BLaER1 treated with 17β-estradiol and CSF1 and Interleukin-3, amounts not matched to agents 10 nM and 100 nM (cell line): ENCODE measurements at regions not wholly inside any gene's neighbourhood (a gene's known extent, or its start where the extent isn't known, plus 50 kb on each side); places are given as distances from the start of the nearest gene placed in this dataset.

ENCODE experiments used
- H3K27ac ChIP-seq, 11 experiments: shearing (Covaris generic); formaldehyde crosslinking; 2 replicates each; pipeline ENCODE4 v1.8.1; 2022
- H3K27me3 ChIP-seq, 11 experiments: shearing (Covaris generic); formaldehyde crosslinking; 2 replicates each; pipeline ENCODE4 v1.8.1; 2022
- H3K36me3 ChIP-seq, 11 experiments: shearing (Covaris generic); formaldehyde crosslinking; 2 replicates each; pipeline ENCODE4 v1.8.1; 2022
- H3K4me1 ChIP-seq, 10 experiments: shearing (Covaris generic); formaldehyde crosslinking; 2 replicates each; pipeline ENCODE4 v1.8.1; 2022
- H3K4me2 ChIP-seq, 11 experiments: shearing (Covaris generic); formaldehyde crosslinking; 2 replicates each; pipeline ENCODE4 v1.8.1; 2022
- H3K4me3 ChIP-seq, 10 experiments: shearing (Covaris generic); formaldehyde crosslinking; 2 replicates each; pipeline ENCODE4 v1.8.1; 2022
- H3K9ac ChIP-seq, 11 experiments: shearing (Covaris generic); formaldehyde crosslinking; 2 replicates each; pipeline ENCODE4 v1.8.1; 2022
- H3K9me3 ChIP-seq, 11 experiments: shearing (Covaris generic); formaldehyde crosslinking; replicated peaks in 1 of 11; 2 replicates each; pipeline ENCODE4 v1.8.1; 2022
- H4K20me1 ChIP-seq, 11 experiments: shearing (Covaris generic); formaldehyde crosslinking; 2 replicates each; pipeline ENCODE4 v1.8.1; 2022
- Cebpa-rat ChIP-seq, 11 experiments: shearing (Covaris generic); IDR thresholded peaks; 2 replicates each; pipeline ENCODE4 v1.8.1; 2022

- H3K36me3 ChIP-seq: no peaks in the 10 kb centered on the region
- no peaks in the 10 kb centered on the region for H3K4me1 ChIP-seq
- no peak for TF ChIP-seq Cebpa-rat (IDR thresholded peaks at IDR 0.05)
- peaks cover 0 to 9% (median 0%) of the 10 kb centered on the region in 11 experiments; a peak in 2 of 22 replicates for H3K9me3 ChIP-seq
- H3K4me2 ChIP-seq: no peak overlapping the region
- no peak overlapping the region for H3K9ac ChIP-seq
- H3K27ac ChIP-seq: no peak overlapping the region
- no peaks in the 10 kb centered on the region for H4K20me1 ChIP-seq
- H3K4me3 ChIP-seq: no peak overlapping the region
- H3K27me3 ChIP-seq: no peaks in the 10 kb centered on the region
These were observed 933.9 kb downstream of the ADGRL3 start for GRCh38 chr4:62133977-62134376.

GRCh38 chr4:62133101-62133897, 933.2 kb downstream of the ADGRL3 start:
- Histone ChIP-seq H4K20me1 (no peaks in the 10 kb centered on the region), H3K4me2 (no peak overlapping the region), H3K27me3 (no peaks in the 10 kb centered on the region), H3K9me3 (peaks cover 0 to 9% (median 0%) of the 10 kb centered on the region in 11 experiments; a peak in 2 of 22 replicates), H3K9ac (no peak overlapping the region), H3K4me1 (no peaks in the 10 kb centered on the region), H3K27ac (no peak overlapping the region), H3K4me3 (no peak overlapping the region), H3K36me3 (no peaks in the 10 kb centered on the region)
- no peak for TF ChIP-seq Cebpa-rat (IDR thresholded peaks at IDR 0.05)

GRCh38 chr4:62131049-62131448, 930.9 kb downstream of the ADGRL3 start:
- Histone ChIP-seq H3K27me3 (no peaks in the 10 kb centered on the region), H3K27ac (no peak overlapping the region), H3K9me3 (peaks cover 0 to 9% (median 0%) of the 10 kb centered on the region in 11 experiments; a peak in 2 of 22 replicates), H3K36me3 (no peaks in the 10 kb centered on the region), H3K4me1 (no peaks in the 10 kb centered on the region), H3K9ac (no peak overlapping the region), H4K20me1 (no peaks in the 10 kb centered on the region), H3K4me3 (no peak overlapping the region), H3K4me2 (no peak overlapping the region)
- no peak for TF ChIP-seq Cebpa-rat (IDR thresholded peaks at IDR 0.05)

- TF ChIP-seq Cebpa-rat (IDR thresholded peaks at IDR 0.05): no peak
- Histone ChIP-seq H3K4me1 (no peaks in the 10 kb centered on the region), H3K4me2 (no peak overlapping the region), H3K9ac (no peak overlapping the region), H3K4me3 (no peak overlapping the region), H3K36me3 (no peaks in the 10 kb centered on the region), H3K9me3 (peaks cover 0 to 9% (median 0%) of the 10 kb centered on the region in 11 experiments; a peak in 2 of 22 replicates), H4K20me1 (no peaks in the 10 kb centered on the region), H3K27ac (no peak overlapping the region), H3K27me3 (no peaks in the 10 kb centered on the region)
These were observed 930.5 kb downstream of the ADGRL3 start for GRCh38 chr4:62130637-62131036.

- Histone ChIP-seq H3K36me3 (no peaks in the 10 kb centered on the region), H3K9ac (no peak overlapping the region), H4K20me1 (no peaks in the 10 kb centered on the region), H3K4me1 (no peaks in the 10 kb centered on the region), H3K27me3 (no peaks in the 10 kb centered on the region), H3K9me3 (peaks cover 0 to 9% (median 0%) of the 10 kb centered on the region in 11 experiments; a peak in 2 of 22 replicates), H3K27ac (no peak overlapping the region), H3K4me2 (no peak overlapping the region), H3K4me3 (no peak overlapping the region)
- TF ChIP-seq Cebpa-rat (IDR thresholded peaks at IDR 0.05): no peak
These were observed 930.1 kb downstream of the ADGRL3 start for GRCh38 chr4:62130230-62130629.
